ENCODE measurements at regions not wholly inside any gene's neighbourhood (a gene's known extent, or its start where the extent isn't known, plus 50 kb on each side); places are given as distances from the start of the nearest gene placed in this dataset.

DNA sequence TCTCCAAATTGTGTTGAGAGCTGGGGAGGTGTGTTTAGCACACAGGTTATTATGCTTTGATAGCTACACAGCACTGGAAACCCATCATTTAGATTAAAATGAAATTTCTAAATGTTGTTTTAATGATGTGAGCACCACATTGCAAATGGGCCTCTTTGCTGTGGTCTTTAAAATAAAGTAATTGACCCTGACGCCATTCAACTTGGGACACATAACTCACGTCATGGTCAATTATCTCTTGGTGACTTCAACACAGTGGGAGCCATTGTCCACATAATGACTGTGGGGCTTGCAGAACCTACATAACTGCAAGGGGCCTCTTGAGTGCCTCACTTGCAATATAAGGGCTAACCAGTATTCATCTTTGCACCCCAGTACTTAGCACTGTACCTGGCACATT, 280.4 kb downstream of the HLX start:
- TF ChIP-seq, protein P1, sequence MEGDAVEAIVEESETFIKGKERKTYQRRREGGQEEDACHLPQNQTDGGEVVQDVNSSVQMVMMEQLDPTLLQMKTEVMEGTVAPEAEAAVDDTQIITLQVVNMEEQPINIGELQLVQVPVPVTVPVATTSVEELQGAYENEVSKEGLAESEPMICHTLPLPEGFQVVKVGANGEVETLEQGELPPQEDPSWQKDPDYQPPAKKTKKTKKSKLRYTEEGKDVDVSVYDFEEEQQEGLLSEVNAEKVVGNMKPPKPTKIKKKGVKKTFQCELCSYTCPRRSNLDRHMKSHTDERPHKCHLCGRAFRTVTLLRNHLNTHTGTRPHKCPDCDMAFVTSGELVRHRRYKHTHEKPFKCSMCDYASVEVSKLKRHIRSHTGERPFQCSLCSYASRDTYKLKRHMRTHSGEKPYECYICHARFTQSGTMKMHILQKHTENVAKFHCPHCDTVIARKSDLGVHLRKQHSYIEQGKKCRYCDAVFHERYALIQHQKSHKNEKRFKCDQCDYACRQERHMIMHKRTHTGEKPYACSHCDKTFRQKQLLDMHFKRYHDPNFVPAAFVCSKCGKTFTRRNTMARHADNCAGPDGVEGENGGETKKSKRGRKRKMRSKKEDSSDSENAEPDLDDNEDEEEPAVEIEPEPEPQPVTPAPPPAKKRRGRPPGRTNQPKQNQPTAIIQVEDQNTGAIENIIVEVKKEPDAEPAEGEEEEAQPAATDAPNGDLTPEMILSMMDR (IDR thresholded peaks at IDR 0.05; ENCODE audit: poor library complexity, severe bottlenecking): no peak
- ATAC-seq (ENCODE audit: low read depth) (no peak), DNase-seq (ENCODE audit: low spot score) (no peak)
- Histone ChIP-seq H3K9me3 (ENCODE audit: severe bottlenecking) (no peaks in the 10 kb centered on the region), H3K4me3 (ENCODE audit: severe bottlenecking) (no peak overlapping the region), H3K27me3 (ENCODE audit: insufficient read depth, poor library complexity, severe bottlenecking) (no peaks in the 10 kb centered on the region), H3K4me1 (ENCODE audit: insufficient read depth, poor library complexity, severe bottlenecking) (no peaks in the 10 kb centered on the region), H3K36me3 (ENCODE audit: low read depth) (no peaks in the 10 kb centered on the region), H3K27ac (ENCODE audit: poor library complexity, severe bottlenecking) (no peak overlapping the region)

DNA sequence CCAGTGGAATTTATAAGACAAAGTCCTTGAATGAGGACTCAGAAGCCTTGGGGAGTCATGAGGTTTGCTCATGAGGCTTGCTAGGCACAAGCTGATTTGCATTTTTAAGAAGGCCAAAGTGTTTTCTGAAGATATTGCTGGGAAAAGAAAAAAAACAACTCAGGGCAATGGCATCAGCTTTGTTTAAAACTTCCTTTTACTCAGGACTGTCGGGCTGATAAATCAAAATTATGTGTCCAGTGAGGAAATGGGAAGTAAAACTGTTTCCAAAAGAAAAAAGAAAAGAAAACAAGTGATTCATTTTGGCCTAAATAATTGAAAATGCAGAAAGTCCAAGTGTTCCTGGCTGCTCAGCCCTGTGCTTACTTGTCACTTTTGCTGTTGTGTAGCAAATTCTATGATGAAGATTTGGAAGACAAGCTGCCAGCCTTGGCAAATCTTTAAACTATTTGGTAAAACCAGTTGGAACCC, 282.4 kb downstream of the HLX start:
- H3K27ac ChIP-seq (ENCODE audit: poor library complexity, severe bottlenecking): no peak overlapping the region
- no peak overlapping the region for H3K4me3 ChIP-seq (ENCODE audit: severe bottlenecking)
- no peaks in the 10 kb centered on the region for H3K4me1 ChIP-seq (ENCODE audit: insufficient read depth, poor library complexity, severe bottlenecking)
- DNase-seq (ENCODE audit: low spot score) (no peak), ATAC-seq (ENCODE audit: low read depth) (no peak)
- H3K27me3 ChIP-seq (ENCODE audit: insufficient read depth, poor library complexity, severe bottlenecking): no peaks in the 10 kb centered on the region
- no peaks in the 10 kb centered on the region for H3K36me3 ChIP-seq (ENCODE audit: low read depth)
- no peaks in the 10 kb centered on the region for H3K9me3 ChIP-seq (ENCODE audit: severe bottlenecking)
- TF ChIP-seq, protein P1 (IDR thresholded peaks at IDR 0.05; ENCODE audit: poor library complexity, severe bottlenecking): no peak

DNA sequence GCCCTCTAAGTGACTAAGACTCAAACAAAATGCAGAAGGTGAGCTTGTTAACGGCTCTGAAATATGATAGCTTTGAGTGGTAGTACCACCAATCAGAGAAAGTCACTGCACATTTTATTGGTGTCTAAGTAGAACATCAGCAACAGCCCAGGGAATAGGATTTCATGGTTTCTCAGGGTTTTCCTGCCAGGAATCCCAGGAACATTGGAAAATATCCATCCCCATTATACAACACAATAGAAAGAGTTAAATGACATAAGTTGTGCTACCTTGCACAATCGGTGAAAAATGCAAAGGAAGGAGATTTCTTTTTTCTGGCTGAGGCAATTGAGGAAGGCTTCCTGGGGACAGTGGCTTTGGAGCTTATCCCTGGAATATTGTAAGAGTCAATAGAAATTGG, 283.1 kb downstream of the HLX start:
- no peaks in the 10 kb centered on the region for H3K36me3 ChIP-seq (ENCODE audit: low read depth)
- H3K4me3 ChIP-seq (ENCODE audit: severe bottlenecking): no peak overlapping the region
- H3K9me3 ChIP-seq (ENCODE audit: severe bottlenecking): no peaks in the 10 kb centered on the region
- H3K27ac ChIP-seq (ENCODE audit: poor library complexity, severe bottlenecking): no peak overlapping the region
- H3K27me3 ChIP-seq (ENCODE audit: insufficient read depth, poor library complexity, severe bottlenecking): no peaks in the 10 kb centered on the region
- ATAC-seq (ENCODE audit: low read depth) (no peak), DNase-seq (ENCODE audit: low spot score) (no peak)
- TF ChIP-seq, protein P1 (IDR thresholded peaks at IDR 0.05; ENCODE audit: poor library complexity, severe bottlenecking): no peak
- H3K4me1 ChIP-seq (ENCODE audit: insufficient read depth, poor library complexity, severe bottlenecking): no peaks in the 10 kb centered on the region

DNA sequence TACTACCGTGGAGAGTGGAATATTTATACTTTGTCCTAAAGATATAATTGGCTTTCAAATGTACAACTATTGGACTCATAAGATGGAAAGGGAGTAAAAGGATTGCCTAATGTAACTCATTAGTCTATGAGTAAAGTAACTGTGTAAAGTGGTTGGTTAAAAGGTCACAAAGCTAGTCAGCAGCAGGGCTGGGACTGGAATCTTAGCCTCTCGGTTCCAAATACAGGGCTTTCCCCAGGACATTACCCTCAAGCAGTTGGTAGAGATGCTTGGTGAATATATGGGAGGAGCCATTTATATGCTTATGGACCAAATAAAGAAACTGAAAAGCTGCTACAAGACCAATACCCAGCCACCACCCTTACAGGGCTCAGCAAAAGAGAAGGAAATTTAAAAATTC, 283.7 kb downstream of the HLX start:
- Histone ChIP-seq H3K9me3 (ENCODE audit: severe bottlenecking) (no peaks in the 10 kb centered on the region), H3K36me3 (ENCODE audit: low read depth) (no peaks in the 10 kb centered on the region), H3K27ac (ENCODE audit: poor library complexity, severe bottlenecking) (no peak overlapping the region), H3K27me3 (ENCODE audit: insufficient read depth, poor library complexity, severe bottlenecking) (no peaks in the 10 kb centered on the region), H3K4me3 (ENCODE audit: severe bottlenecking) (no peak overlapping the region), H3K4me1 (ENCODE audit: insufficient read depth, poor library complexity, severe bottlenecking) (no peaks in the 10 kb centered on the region)
- DNase-seq (ENCODE audit: low spot score) (no peak), ATAC-seq (ENCODE audit: low read depth) (no peak)
- TF ChIP-seq, protein P1 (IDR thresholded peaks at IDR 0.05; ENCODE audit: poor library complexity, severe bottlenecking): no peak

DNA sequence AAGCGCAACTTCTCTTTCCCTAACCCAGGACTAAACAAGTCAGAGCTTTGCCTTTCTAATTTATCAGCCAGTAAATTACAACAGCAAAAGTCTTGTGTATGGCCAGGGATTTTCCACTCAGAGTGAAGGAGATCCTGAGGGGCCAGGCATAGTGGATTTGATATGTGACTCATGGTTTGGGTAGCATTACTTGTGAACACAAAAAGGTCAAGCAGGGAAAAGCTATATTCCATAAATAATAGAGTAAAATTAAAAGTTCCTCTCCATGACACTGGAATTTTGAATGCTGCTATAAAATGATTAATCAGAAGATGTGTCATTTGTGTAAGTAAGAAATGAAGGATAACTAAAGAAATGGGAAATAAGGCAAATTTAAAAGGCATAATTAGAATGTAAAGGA, 284.8 kb downstream of the HLX start:
- TF ChIP-seq, protein P1 (IDR thresholded peaks at IDR 0.05; ENCODE audit: poor library complexity, severe bottlenecking): no peak
- no peaks in the 10 kb centered on the region for H3K9me3 ChIP-seq (ENCODE audit: severe bottlenecking)
- no peaks in the 10 kb centered on the region for H3K4me1 ChIP-seq (ENCODE audit: insufficient read depth, poor library complexity, severe bottlenecking)
- no peak for DNase-seq (ENCODE audit: low spot score)
- no peaks in the 10 kb centered on the region for H3K36me3 ChIP-seq (ENCODE audit: low read depth)
- H3K4me3 ChIP-seq (ENCODE audit: severe bottlenecking): no peak overlapping the region
- H3K27ac ChIP-seq (ENCODE audit: poor library complexity, severe bottlenecking): no peak overlapping the region
- ATAC-seq (ENCODE audit: low read depth): no peak
- no peaks in the 10 kb centered on the region for H3K27me3 ChIP-seq (ENCODE audit: insufficient read depth, poor library complexity, severe bottlenecking)

Data from RWPE2 (cell line).